22Rv1 (cell line): ENCODE measurements at regions not wholly inside any gene's neighbourhood (a gene's known extent, or its start where the extent isn't known, plus 50 kb on each side); places are given as distances from the start of the nearest gene placed in this dataset.
"Not testable (repeated sequence)": the region's sequence is repeated elsewhere in the genome, so short reads cannot be mapped to it uniquely, and the experiment has no call there.

Experiments
- H3K27ac ChIP-seq: fragments of 450-650 bp; 2 replicates; pipeline ENCODE4 v1.5.1; 2017
- ZFX ChIP-seq: fragments of 450-650 bp; IDR thresholded peaks from 2 replicates; pipeline ENCODE4 v1.6.1; 2017; ENCODE audit warnings: antibody characterized with exemption, borderline replicate concordance
- TF ChIP-seq, protein P1 (sequence below): fragments of 450-650 bp; IDR thresholded peaks from 2 replicates; pipeline ENCODE4 v1.5.1; 2017; ENCODE audit warnings: mild to moderate bottlenecking

DNA sequence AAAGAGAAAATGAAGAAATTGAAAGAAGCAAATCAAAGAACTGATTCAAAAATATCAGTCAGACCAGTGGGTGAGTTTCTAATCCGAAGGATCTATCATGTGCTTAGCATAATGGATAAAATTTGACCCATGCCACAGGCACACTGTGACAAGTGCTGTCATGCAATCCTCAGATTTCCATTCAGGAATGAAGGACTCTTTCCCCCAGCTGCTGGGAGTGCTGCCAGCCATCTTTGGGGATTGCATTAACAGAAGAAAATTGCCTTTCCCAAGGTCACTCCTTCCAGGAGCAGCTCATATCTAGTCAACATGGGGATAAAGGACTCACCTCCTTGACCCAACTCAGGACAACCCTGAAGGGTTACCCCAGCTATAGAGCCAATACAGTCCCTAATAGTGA, 316.7 kb upstream of the TBX18 start:
- TF ChIP-seq, protein P1, sequence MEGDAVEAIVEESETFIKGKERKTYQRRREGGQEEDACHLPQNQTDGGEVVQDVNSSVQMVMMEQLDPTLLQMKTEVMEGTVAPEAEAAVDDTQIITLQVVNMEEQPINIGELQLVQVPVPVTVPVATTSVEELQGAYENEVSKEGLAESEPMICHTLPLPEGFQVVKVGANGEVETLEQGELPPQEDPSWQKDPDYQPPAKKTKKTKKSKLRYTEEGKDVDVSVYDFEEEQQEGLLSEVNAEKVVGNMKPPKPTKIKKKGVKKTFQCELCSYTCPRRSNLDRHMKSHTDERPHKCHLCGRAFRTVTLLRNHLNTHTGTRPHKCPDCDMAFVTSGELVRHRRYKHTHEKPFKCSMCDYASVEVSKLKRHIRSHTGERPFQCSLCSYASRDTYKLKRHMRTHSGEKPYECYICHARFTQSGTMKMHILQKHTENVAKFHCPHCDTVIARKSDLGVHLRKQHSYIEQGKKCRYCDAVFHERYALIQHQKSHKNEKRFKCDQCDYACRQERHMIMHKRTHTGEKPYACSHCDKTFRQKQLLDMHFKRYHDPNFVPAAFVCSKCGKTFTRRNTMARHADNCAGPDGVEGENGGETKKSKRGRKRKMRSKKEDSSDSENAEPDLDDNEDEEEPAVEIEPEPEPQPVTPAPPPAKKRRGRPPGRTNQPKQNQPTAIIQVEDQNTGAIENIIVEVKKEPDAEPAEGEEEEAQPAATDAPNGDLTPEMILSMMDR: no peak
- TF ChIP-seq ZFX: no peak
- H3K27ac ChIP-seq: no peak overlapping the region

DNA sequence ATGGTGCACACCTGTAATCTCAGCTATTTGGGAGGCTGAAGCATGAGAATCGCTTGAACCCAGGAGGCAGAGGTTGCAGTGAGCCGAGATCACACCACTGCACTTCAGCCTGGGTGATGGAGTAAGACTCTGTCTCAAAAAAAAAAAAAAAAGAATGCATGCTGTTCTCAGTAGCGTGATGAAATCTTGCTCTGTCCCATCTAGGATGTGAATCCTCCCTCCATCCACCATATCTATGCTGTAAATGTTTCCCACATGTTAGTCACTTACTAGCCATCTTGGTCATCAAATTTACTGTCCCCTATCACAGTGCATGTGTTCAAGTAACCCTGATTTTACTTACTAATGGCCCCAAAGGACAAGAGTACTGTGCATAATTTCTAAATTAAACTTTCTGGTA, 315.4 kb upstream of the TBX18 start:
- no peak for TF ChIP-seq ZFX
- TF ChIP-seq, protein P1: no peak

DNA sequence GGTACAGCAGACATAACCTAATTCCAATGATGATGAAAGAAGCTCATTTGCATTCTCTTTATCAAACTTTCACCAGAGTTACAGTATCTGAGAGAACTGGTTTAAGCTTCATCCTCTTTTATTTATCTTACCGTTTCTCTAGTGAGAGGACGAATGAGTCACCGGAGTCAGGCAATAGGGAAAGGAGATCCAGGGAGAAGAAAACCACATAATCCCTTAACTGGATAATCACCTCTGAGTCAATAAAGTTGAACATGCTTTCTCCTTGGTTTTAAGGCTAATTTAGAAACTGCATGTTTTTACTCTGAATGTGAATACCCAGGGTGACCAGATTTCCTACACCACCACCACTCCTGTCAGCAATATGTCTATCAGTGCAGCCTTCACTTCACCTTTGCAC, 313.7 kb upstream of the TBX18 start:
- TF ChIP-seq ZFX: no peak
- TF ChIP-seq, protein P1: no peak
- H3K27ac ChIP-seq: no peak overlapping the region

More for the DNA sequence above, 315.4 kb upstream of the TBX18 start:
- no peak overlapping the region for H3K27ac ChIP-seq

DNA sequence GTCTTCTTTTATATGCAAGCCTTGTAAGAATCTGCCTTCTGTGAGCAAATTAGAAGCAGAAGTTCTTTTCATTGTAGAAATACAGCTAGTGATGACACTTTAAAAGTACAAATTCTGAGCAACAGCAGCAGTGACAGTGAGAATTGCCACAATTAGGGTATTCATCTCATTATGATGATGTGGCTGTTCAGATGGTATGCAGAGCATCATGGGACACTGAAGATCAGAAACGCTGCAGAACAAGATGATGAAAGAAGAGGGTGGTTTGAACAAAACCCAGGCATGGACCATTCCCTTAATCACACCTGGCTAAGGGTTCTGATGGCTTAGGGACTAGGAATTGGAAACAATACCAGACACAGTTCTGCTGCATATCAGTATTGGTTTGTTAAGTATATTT, 312.7 kb upstream of the TBX18 start:
- no peak overlapping the region for H3K27ac ChIP-seq
- no peak for TF ChIP-seq ZFX
- TF ChIP-seq, protein P1: no peak

DNA sequence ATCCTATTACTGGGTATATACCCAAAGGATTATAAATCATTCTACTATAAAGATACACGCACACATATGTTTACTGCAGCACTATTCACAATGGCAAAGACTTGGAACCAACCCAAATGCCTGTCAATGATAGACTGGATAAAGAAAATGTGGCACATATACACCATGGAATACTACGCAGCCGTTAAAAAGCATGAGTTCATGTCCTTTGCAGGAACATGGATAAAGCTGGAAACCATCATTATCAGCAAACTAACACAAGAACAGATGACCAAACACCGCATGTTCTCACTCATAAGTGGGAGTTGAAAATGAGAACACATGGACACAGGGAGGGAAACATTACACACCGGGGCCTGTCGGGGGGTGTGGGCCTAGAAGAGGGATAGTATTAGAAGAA, 307.4 kb upstream of the TBX18 start:
- not testable (repeated sequence) for H3K27ac ChIP-seq

DNA sequence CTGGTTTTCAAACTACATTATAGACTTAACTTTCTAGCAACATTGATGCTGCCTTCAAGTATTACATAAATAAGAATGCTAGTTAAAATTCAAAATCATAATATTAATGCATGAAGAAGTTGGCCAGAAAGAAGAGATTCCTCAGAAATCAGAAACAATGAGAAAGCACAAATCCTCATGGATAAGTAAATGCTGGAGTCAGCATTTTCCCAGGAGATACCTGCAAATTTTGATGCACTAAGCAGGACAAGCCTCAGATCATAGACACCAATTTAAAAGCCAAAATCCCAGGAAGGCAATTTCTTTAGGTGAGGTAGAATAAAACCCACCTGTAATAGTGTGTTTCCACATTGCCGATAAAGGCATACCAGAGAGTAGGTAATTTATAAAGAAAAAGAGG, 305.2 kb upstream of the TBX18 start:
- no peak overlapping the region for H3K27ac ChIP-seq
- TF ChIP-seq, protein P1: no peak

DNA sequence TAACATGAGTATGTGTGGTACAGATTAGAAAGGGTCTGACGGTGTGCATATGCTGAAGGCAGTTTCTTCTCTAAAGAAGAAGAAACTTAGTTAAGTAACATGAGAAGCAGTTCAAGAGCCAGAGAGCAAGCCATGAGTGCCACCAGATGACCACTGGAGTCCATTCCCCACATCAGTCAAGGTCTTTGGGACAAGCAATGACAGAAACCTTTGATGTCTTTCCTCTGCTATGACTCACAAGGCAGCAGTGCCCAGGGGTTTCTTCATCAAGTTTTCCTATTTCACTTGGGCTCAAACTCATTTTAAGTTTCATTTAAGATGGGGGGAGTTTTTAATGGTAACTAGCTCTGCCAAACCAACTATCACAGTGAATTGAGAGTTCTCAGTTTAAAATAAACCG, 303.8 kb upstream of the TBX18 start:
- H3K27ac ChIP-seq: no peak overlapping the region
- no peak for TF ChIP-seq ZFX
- TF ChIP-seq, protein P1: no peak

DNA sequence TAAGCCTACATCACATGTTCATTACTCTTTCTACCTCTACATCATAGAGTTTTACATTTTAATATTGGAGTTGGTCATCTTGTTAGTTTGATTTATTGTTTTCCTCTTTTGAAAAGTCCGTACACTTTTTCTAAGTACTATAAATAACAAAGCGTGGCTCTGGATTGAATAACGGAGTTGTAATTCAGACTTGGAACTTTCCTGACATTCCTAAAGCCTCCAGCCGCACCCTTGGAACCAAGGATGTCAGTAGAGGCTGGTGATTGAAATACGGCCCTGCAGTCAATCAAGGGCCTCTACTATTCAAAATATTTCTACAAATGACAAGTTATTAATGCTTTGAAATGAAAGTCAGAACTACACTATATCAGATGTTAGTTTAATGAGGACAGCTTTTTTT, 301.9 kb upstream of the TBX18 start:
- TF ChIP-seq ZFX: no peak
- TF ChIP-seq, protein P1: no peak
- H3K27ac ChIP-seq: no peak overlapping the region
